ENCODE measurements at regions not wholly inside any gene's neighbourhood (a gene's known extent, or its start where the extent isn't known, plus 50 kb on each side); places are given as distances from the start of the nearest gene placed in this dataset.

GRCh38 chr5:160493806-160494338 lies 72.2 kb downstream of the PTTG1 start:
- no peak for TF ChIP-seq GATA2 (IDR thresholded peaks at IDR 0.05; ENCODE audit: low read depth, low read length)
- no peak for TF ChIP-seq GATA3 (IDR thresholded peaks at IDR 0.05; ENCODE audit: low read depth, low read length)

All from SH-SY5Y (cell line).